HG02623 (cell line): ENCODE measurements at regions not wholly inside any gene's neighbourhood (a gene's known extent, or its start where the extent isn't known, plus 50 kb on each side); places are given as distances from the start of the nearest gene placed in this dataset.
"Not testable (repeated sequence)": the region's sequence is repeated elsewhere in the genome, so short reads cannot be mapped to it uniquely, and the experiment has no call there.

Experiments used
- ATAC-seq: cut with Tn5 transposase; IDR thresholded peaks from one replicate; pipeline ENCODE4 v1.9.1; 2021; ENCODE audit warnings: moderate library complexity; ENCODE audit not compliant: unreplicated experiment

DNA sequence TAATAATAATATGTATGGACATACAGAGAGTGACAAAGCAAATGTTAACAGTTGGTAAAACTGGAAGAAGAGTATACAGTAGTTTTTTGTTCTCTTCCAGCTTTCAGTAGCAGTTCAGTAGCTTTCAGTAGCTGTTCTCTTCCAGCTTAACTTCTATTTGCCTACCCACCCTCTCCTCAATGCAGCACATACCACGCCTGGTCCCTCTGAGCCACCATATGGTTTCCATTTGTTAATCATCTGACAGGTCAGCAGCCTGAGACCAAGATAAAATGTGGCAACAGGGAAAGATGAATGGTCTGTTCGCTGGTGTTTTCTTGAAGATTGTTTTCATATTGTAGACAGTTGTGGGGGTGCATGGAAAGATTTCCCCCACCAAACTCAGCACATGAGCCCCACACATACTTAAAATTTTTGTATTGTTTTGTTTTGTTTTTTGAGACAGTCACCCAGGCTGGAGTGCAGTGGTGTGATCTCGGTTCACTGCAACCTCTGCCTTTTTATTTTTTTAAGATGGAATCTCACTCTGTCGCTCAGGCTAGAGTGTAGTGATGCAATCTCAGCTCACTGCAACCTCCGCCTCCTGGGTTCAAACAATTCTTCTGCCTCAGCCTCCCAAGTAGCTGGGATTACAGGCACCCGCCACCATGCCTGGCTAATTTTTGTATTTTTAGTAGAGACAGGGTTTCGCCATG, 56.8 kb downstream of the ATP6V0E2 start:
- not testable (repeated sequence) for ATAC-seq

DNA sequence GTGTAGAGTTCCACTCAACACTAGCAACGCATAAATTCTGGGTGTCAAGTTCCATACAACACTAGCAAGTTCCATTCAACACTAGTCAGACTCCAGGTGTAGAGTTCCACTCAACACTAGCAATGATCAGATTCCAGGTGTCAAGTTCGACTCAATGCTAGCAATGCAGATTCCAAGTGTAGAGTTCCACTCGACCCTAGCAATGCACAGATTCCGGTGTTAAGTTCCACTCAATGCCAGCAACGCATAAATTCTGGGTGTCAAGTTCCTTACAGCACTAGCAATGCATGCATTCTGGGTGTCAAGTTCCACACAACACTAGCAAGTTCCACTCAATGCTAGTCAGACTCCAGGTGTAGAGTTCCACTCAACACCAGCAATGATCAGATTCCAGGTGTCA, 60.0 kb downstream of the ATP6V0E2 start:
- not testable (repeated sequence) for ATAC-seq

DNA sequence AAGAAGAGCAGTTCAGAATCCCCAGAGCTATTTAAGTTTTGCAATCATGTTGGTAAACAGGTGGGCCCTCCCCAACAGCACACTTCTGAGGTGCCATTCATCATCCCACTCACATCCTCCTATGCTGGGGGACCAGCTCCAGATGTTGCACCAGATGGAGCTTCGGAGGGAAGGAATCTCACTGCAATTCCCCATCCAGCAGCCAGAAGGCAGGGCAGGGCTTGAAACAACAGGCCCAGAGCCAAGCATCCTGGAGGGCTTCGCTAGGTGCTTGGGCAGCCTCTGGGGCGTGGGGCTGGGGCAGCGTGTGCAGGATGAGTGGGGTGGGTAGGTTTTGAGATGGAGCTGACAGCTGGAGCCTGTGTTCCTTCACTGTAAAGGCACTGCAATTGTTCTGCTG, 73.6 kb downstream of the ATP6V0E2 start:
- ATAC-seq = not testable (repeated sequence)

DNA sequence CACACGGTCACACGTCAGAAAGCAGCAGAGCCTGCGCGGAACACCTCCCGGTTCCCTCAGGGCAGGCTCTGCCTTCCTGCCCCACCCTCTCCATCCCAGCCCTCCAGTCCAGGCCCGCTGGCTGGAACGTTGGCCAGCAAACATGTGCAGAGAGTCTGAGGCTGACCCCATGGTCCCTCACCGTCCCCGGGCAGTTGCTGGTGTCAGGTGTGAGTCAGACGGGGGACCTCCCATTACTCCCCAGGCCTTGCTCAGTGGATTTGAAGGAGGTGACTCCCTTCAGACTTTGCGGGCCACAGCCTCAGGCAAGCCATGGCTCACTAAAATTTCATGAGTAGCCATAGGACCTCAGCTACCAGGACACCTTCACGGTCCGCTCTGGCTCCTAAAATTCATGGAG, 74.7 kb downstream of the ATP6V0E2 start:
- not testable (repeated sequence) for ATAC-seq

DNA sequence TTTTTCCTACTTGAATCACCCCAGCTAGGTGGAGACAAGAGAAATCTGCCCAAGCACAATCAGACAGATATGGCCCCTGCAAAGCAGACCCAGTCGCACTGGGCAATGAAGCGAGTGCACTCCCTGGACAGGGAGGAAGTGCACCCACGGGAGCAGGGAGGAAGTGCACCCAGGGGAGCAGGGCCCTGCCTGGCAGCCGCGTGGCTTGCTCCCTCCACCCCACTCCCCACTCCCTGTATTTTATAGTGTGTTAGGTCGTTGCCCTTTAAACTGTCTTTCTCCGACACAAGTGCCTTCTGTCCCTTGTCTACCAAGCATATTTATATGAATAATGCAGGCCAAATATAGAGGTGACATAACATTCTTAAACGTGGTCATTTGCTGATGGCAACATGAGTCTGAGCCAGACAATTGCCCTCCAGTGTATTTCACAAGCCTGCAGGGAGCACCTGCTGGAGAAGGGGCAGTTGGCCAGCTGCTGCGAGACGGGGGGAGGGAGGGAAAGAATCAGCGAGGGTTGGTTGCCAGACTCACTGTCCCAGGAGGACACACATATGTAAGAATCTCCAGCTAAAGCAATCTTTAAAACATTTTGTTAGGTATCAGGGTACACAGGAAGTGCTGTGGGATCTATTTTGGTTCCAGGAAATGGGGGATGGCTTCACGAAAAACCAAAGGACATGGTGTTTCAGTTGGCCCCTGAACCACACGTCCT, 76.3 kb downstream of the ATP6V0E2 start:
- ATAC-seq = not testable (repeated sequence)

DNA sequence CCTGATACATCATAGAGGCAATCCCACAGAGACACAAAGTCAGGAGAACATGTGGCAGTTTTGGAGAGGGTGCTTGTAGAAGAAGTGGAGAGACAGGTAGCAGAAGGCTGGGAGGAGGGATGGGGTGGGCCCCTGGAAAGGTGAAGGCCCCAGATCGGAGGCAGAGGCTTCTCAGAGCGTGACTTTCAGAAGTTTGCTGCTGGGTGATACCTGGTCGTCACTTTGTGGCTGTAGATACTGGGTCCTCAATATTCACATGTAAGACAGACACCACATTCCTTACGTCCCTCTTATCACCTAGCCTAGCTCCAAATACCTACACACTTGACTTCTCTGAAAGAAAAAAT, 76.8 kb downstream of the ATP6V0E2 start:
- not testable (repeated sequence) for ATAC-seq

DNA sequence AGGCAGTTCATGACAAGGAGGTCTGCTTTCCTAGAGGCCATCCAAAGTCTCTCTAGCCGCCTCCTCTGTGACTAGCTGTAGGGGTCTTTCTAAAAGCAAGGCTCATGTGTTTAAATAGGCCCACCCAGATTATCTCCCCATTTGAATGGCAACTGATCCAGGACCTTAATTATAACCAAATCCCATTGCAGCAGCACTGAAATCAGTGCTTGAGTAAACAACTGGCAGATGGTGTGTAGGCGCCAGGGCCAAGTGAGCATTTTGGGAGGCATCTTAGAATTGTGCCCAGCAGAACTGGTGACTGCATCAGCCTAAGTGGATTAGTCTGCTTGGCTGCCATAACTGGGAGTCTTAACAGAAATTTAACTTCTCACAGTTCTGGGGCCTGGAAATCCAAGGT, 77.8 kb downstream of the ATP6V0E2 start:
- ATAC-seq = not testable (repeated sequence)

DNA sequence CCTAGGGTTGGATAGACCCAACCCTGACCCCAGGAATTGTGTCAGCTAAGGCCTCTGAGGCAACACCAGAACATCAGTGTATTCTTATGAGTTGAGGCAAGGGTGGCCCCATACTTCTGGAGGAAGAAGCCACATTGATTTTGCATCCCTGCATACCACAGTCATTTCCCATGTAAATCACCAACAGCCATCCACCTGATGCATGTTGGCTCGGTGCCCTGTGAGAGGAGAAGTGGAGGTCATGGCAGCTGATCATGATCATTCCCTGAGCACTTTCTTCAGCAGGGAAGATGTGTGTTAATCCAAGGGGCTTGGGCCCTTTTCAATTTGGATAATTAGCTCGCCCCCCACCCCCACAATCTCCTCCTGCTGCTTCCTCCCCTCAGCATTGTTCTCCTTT, 85.1 kb downstream of the ATP6V0E2 start:
- not testable (repeated sequence) for ATAC-seq

DNA sequence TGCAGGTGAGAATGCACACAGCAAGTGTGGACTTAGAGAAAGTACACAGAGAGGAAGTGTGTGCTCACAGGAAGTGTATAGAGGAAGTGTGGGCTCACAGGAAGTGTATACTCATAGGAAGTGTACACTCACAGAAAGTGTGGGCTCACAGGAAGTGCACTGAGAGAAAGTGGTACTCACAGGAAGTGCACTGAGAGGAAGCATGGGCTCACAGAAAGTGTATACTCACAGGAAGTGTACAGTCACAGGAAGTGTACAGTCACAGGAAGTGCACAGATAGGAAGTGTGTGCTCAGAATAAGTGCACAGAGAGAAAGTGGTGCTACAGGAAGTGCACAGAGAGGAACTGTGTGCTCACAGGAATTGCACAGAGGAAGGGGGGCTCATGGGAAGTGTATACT, 87.1 kb downstream of the ATP6V0E2 start:
- ATAC-seq = not testable (repeated sequence)

DNA sequence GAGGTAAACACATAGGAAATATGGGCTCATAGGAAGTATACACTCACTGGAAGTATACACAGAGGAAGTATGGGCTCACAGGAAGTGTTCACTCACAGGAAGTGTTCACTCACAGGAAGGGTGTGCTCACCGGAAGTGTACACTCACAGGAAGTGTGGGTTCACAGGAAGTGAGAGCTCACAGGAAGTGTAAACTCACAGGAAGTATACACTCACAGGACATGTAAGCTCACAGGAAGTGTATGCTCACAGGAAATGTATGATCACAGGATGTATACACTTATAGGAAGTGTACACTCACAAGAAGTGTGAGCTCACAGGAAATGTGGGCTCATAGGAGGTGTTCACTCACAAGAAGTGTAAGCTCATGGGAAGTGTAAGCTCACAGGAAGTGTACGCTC, 88.1 kb downstream of the ATP6V0E2 start:
- ATAC-seq = not testable (repeated sequence)

DNA sequence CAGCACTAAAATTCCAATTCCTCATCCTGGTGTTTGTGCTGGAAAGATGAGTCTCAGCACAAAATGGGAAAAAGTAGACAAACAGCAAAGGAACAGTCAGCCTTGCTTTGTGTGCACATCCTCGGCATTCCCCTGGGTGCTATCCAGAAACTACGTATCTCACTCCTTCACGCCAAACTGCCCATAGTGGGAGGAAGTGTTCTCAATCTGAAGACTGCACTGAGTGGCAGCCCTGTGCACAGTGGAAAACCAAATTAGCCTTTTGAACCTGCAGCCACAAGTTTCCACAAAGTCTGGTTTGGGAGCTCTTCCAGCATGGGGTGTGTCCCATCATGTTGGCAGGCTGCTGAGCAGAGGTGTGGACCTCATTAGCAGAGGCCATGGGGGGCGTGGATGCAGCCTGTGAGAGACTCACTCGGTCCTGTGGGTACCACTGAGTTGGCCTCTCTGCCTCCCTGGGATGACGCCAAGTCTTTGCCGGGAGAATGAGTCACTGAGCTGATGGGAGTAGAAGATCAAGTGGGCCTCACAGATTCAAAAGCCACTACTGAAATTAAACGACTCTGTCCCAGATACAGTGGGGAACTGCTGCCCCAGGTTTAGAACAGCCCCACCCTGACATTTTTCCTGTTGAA, 89.0 kb downstream of the ATP6V0E2 start:
- ATAC-seq = not testable (repeated sequence)

DNA sequence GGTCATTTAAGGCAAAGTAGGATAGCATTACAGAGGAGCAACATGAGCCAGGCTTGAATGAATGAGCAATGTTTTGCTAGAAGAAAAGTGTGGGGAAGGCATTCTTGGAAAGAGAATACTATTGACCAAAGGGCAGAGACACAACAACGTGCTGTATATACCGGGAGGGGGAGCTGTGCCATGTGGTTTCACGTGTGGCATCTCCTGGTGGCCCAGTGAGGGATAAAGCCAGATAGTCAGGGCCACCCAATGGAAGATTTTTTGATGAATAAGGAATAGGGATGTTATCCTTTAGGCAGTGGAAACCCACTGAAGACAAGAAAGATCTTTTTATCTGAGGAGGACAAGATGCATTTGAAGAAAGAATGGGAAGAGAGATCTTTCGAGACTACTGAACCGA, 90.2 kb downstream of the ATP6V0E2 start:
- ATAC-seq = not testable (repeated sequence)

DNA sequence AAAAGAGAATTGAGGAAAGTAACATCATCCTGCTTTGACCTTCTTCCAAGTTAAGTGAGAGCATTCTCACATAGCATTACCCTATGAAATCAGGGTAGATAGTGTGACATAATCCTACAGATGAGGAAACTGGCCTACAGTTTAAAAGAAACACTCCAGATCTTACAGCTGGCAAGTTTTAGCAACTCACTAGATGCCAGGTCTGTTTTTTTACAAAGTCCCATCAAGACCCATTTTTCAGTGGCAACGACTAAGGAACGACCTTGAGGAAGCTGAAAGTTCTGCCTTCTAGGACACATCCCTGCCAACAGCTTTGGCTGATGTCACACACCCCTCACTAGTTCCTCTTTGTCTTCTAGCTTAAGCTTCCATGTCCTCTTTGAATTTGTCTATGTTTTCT, 92.7 kb downstream of the ATP6V0E2 start:
- ATAC-seq = not testable (repeated sequence)

DNA sequence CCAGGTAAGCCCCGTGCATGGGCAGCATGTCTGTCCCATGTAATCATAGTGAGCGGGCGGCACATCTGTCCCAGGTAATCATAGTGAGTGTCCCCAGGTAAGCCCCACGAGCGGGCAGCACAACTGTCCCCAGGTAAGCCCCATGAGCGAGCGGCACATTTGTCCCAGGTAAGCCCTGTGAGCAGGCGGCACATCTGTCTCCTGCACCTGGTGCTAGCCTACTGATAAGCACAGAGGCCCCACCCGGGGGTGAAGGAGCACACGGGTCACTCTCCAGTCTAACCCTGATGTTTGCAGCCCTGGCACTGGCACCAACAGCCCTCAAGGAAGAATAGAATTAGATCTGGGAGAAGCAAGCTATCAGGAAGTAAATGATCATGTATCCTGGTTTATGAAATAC, 99.2 kb downstream of the ATP6V0E2 start:
- ATAC-seq = not testable (repeated sequence)

DNA sequence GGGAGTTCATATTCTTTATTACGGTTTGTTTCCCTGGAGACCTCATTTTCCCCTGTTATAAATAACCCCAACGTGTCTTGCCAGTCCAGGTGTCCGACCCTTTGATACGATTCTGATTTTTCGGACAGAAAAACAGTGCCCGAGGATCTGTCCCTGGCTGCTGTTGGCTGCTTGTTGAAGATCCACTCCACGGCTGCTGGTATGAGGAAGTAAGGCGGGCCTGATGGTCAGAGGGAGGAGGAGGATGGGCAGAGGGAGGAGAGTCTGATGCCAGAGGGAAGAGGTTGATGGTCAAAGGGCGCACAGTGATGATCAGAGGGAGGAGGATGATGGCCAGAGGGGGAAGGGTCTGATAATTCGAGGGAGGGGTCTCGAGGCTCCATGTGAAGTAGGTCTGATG, 99.9 kb downstream of the ATP6V0E2 start:
- not testable (repeated sequence) for ATAC-seq

DNA sequence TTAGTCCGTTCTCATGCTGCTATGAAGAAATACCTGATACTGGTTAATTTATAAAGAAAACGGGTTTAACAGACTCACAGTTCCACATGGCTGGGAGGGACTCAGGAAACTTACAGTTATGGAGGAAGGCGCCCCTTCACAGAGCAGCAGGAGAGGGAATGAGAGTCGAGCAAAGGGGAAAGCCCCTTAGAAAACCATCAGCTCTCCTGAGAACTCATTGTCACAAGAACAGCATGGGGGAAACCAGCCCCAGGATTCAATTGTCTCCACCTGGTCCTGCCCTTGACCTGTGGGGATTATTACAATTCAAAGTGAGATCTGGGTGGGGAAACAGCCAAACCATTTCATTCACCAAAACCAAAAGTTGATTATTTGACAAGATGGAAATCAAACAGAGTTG, 101.8 kb downstream of the ATP6V0E2 start:
- ATAC-seq = not testable (repeated sequence)

DNA sequence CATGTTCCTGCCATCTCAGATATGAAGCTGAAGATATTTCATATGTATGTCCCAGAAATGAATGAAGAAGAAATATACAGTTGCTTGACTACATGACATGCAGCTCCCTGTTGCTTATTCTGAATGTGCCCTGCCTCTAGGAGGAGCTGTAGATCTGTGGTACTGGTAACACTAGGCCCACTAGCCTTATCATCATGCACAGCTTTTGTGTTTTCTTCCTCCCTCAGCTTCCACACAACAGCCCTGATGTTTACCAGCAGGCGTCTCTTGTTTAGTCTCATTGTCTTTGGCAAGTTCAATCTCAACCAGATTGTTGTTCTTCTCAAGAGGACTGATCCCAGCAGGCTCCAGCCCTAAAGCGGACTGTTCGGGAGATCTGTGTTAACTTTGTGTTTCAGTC, 104.8 kb downstream of the ATP6V0E2 start:
- ATAC-seq = not testable (repeated sequence)

DNA sequence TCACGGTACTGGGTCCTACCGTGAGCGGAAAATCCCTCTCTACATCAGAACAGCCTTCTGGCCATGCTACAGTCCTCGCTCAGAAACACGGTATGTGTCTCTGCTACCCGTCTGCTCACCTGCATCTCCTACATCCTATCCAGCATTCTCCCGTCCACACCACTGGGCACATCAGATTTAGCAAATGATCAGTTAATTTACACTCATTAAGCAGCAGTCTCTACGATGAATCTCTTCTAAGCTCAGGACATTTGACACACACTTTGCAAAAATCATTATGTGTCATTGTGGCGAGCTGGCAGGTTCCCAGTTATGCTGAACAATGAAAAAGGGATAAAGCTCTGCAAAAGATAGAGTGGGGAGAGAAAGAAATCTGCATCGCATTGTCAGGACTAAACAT, 105.2 kb downstream of the ATP6V0E2 start:
- not testable (repeated sequence) for ATAC-seq

DNA sequence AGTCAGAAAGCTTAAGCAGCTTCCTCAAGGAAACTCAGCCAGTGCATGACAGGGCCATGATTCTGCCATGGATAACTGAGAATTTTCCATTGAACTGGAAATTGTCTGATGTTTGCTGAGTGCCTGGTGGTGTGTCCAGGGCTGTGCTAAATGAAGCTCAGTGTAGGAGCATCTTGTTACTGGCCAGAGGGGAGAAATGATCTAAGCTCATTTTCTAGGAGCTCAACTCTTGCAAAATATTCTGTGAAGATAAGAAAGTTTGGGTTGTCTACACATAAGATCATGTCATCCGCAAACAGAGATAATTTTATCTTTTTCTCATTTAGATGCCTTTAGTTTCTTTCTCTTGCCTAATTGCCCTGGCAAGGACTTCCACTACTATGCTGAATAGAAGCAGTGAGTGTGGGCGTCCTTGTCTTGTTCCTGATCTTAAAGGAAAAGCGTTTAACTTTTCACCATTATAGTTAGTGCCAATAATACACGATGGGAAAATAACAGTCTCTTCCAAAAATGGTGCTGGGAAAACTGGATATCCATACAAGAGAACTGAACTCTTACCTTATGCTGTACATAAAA, 108.9 kb downstream of the ATP6V0E2 start:
- not testable (repeated sequence) for ATAC-seq

DNA sequence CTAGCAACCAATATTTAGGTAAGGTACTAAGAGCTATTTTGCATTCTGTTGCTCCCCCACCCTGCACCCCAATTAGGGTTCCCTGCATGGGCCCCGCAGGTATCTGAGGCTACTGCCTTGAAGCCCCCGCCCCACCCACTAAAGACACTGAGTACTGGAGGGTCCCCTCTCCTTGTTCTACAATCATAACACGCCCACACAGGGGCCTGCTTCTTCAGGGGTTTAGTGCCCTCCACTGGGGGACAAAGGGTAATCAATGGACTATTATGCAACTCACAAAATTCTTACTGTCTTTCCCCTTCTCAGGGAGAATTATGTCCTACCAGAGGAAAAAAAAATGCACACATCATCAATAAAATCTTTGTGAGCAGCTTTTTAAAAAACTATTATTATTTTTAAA, 113.1 kb downstream of the ATP6V0E2 start:
- ATAC-seq = not testable (repeated sequence)

DNA sequence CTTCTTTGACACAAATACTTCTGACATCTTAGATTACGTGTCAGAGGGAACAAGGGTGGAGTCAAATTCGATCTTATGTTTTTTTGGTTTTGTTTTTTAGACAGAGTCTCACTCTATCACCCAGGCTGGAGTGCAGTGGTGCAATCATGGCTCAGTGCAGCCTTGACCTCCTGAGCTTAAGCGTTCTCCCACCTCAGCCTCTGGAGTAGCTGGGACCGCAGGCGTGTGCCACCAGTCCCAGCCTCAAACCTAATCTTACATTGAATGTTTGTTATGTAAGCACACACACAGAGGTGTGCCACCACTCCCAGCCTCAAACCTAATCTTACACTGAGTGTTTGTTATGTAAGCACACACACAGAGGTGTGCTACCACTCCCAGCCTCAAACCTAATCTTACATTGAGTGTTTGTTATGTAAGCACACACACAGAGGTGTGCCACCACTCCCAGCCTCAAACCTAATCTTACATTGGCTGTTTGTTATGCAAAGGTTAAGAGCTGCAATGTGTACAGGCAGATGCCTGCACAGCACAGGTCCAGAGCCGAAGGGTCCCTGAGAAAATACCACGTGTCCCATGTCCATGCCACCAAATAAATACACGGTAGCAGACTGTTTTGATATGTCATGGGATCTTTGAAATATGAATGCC, 118.0 kb downstream of the ATP6V0E2 start:
- ATAC-seq = not testable (repeated sequence)
